NCI-H69 (cell line): ENCODE measurements at regions not wholly inside any gene's neighbourhood (a gene's known extent, or its start where the extent isn't known, plus 50 kb on each side); places are given as distances from the start of the nearest gene placed in this dataset.
A peak's percentile ranks its signal among the peaks of the same experiment; 100 is the strongest.

Experiments used
- DNase-seq: peaks from one replicate; lab custom pipeline; 2025; lab: John Stamatoyannopoulos, UW

- no peak for DNase-seq
These were observed 146.9 kb downstream of the SP3 start for GRCh38 chr2:173818285-173818684.

- no peak for DNase-seq
These were observed 145.3 kb downstream of the SP3 start for GRCh38 chr2:173819852-173820251.

GRCh38 chr2:173821451-173821850, 143.7 kb downstream of the SP3 start:
- DNase-seq, result no peak

- DNase-seq, result no peak
These were observed 142.2 kb downstream of the SP3 start for GRCh38 chr2:173822889-173823542.

- DNase-seq, result no peak
These were observed 141.6 kb downstream of the SP3 start for GRCh38 chr2:173823543-173823939.

- DNase-seq, result no peak
These were observed 136.7 kb downstream of the SP3 start for GRCh38 chr2:173828189-173829142.

- DNase-seq, result no peak
These were observed 135.4 kb downstream of the SP3 start for GRCh38 chr2:173829727-173830126.

GRCh38 chr2:173830170-173830569, 135.0 kb downstream of the SP3 start:
- no peak for DNase-seq

- no peak for DNase-seq
These were observed 133.6 kb downstream of the SP3 start for GRCh38 chr2:173831312-173832229.

GRCh38 chr2:173834141-173834540, 131.0 kb downstream of the SP3 start:
- DNase-seq, result no peak

GRCh38 chr2:173835726-173836125, 129.4 kb downstream of the SP3 start:
- no peak for DNase-seq

GRCh38 chr2:173841110-173841509, 124.1 kb downstream of the SP3 start:
- DNase-seq, result no peak

- peak; percentile 12 for DNase-seq
These were observed 121.6 kb downstream of the SP3 start for GRCh38 chr2:173843526-173843925.

- no peak for DNase-seq
These were observed 114.0 kb downstream of the SP3 start for GRCh38 chr2:173851141-173851641.

GRCh38 chr2:173854141-173854540, 111.0 kb downstream of the SP3 start:
- DNase-seq, result no peak

- peak; percentile 54 for DNase-seq
These were observed 110.3 kb downstream of the SP3 start for GRCh38 chr2:173854840-173855239.

- no peak for DNase-seq
These were observed 109.5 kb downstream of the SP3 start for GRCh38 chr2:173855661-173856060.
